ENCODE measurements at regions not wholly inside any gene's neighbourhood (a gene's known extent, or its start where the extent isn't known, plus 50 kb on each side); places are given as distances from the start of the nearest gene placed in this dataset.

GRCh38 chr16:85378145-85379040 lies 234.7 kb upstream of the GSE1 start:
- Histone ChIP-seq H3F3A (replicated peaks; ENCODE audit: insufficient read depth) (no peaks in the 10 kb centered on the region), H3K4me1 (ENCODE audit: control insufficient read depth in 1 of 2, insufficient read depth in 2 of 2, low read depth in 1 of 2, low read length in 1 of 2) (peaks cover 9 to 97% of the 10 kb centered on the region in 2 experiments; a peak in 3 of 4 replicates), H3K9me2 (no peaks in the 10 kb centered on the region), H3K27me3 (ENCODE audit: insufficient read depth) (no peaks in the 10 kb centered on the region), H3K4me2 (no peak overlapping the region), H3K79me2 (ENCODE audit: insufficient read depth) (peaks cover 5% of the 10 kb centered on the region; the same call in 1 of the 2 replicates), H3K9ac (no peak overlapping the region), H2AFZ (ENCODE audit: low read depth) (no peak overlapping the region), H3K27ac (ENCODE audit: low read depth in 2 of 2, low read length in 1 of 2) (peak overlapping the region in 1 of 2 experiments; percentile 99; a peak in 2 of 4 replicates), H3K36me3 (replicated peaks in 1 of 2; ENCODE audit: control insufficient read depth in 1 of 2, insufficient read depth in 2 of 2, low read length in 1 of 2) (no peaks in the 10 kb centered on the region), H3K9me3 (no peaks in the 10 kb centered on the region), H4K20me1 (ENCODE audit: insufficient read depth) (peaks cover 2% of the 10 kb centered on the region; the same call in 1 of the 2 replicates), H3K4me3 (ENCODE audit: low read depth in 2 of 2, low read length in 1 of 2) (no peak overlapping the region)
- POLR2A ChIA-PET: interaction anchor here (0.7 to 1.9 kb wide), 2 partner anchors 11 to 30 kb away, joined by 3 to 7 read pairs; no protein-coding TSS in a partner anchor
- TF ChIP-seq TAF1 (IDR thresholded peaks at IDR 0.05; ENCODE audit: borderline replicate concordance, low read depth, low read length) (no peak), MXI1 (IDR thresholded peaks at IDR 0.05; ENCODE audit: low read depth, low read length) (peak; percentile 32; the same call in 1 of the 2 replicates)
- WGBS (ENCODE audit: low lambda C conversion rate): 94% methylated on average over 10 of the region's 16 CpGs
- DNase-seq: no peak
- CTCF ChIA-PET: interaction anchor here (0.8 to 3.7 kb wide), 9 partner anchors 9 to 185 kb away, joined by 3 to 30 read pairs (median 4); no protein-coding TSS in a partner anchor

GRCh38 chr16:85379041-85380001 lies 233.8 kb upstream of the GSE1 start:
- H3F3A ChIP-seq (replicated peaks; ENCODE audit: insufficient read depth): no peaks in the 10 kb centered on the region
- ChIA-PET POLR2A (interaction anchor here (0.7 to 1.9 kb wide), 2 partner anchors 12 to 31 kb away, joined by 3 to 7 read pairs; no protein-coding TSS in a partner anchor), CTCF (interaction anchor here (1.3 to 8.5 kb wide), 8 partner anchors 10 to 184 kb away, joined by 3 to 51 read pairs (median 6); no protein-coding TSS in a partner anchor)
- H3K27me3 ChIP-seq (ENCODE audit: insufficient read depth): no peaks in the 10 kb centered on the region
- peaks cover 9 to 97% of the 10 kb centered on the region in 2 experiments; a peak in 3 of 4 replicates for H3K4me1 ChIP-seq (ENCODE audit: control insufficient read depth in 1 of 2, insufficient read depth in 2 of 2, low read depth in 1 of 2, low read length in 1 of 2)
- H3K4me3 ChIP-seq (ENCODE audit: low read depth in 2 of 2, low read length in 1 of 2): no peak overlapping the region
- H3K79me2 ChIP-seq (ENCODE audit: insufficient read depth): no peaks in the 10 kb centered on the region; the same call in 1 of the 2 replicates
- H3K9me3 ChIP-seq: no peaks in the 10 kb centered on the region
- H3K27ac ChIP-seq (ENCODE audit: low read depth in 2 of 2, low read length in 1 of 2): peak overlapping the region in 1 of 2 experiments; percentile 99; a peak in 2 of 4 replicates
- no peak for DNase-seq
- peaks cover 2% of the 10 kb centered on the region; the same call in 1 of the 2 replicates for H4K20me1 ChIP-seq (ENCODE audit: insufficient read depth)
- H3K9me2 ChIP-seq: no peaks in the 10 kb centered on the region
- H2AFZ ChIP-seq (ENCODE audit: low read depth): no peak overlapping the region
- H3K36me3 ChIP-seq (replicated peaks in 1 of 2; ENCODE audit: control insufficient read depth in 1 of 2, insufficient read depth in 2 of 2, low read length in 1 of 2): no peaks in the 10 kb centered on the region
- WGBS (ENCODE audit: low lambda C conversion rate): 91% methylated on average over 14 of the region's 15 CpGs
- no peak overlapping the region for H3K4me2 ChIP-seq
- H3K9ac ChIP-seq: no peak overlapping the region
- TF ChIP-seq ZBTB33 (IDR thresholded peaks at IDR 0.05; ENCODE audit: borderline replicate concordance, low read depth): no peak
- no peak for TF ChIP-seq YY1 (IDR thresholded peaks at IDR 0.05; ENCODE audit: low read depth)
- no peak for TF ChIP-seq REST (IDR thresholded peaks at IDR 0.05; ENCODE audit: low read depth, low read length)
- TF ChIP-seq SMC3 (IDR thresholded peaks at IDR 0.05; ENCODE audit: low read depth, low read length): no peak
- no peak for TF ChIP-seq IRF3 (IDR thresholded peaks at IDR 0.05; ENCODE audit: low read depth, low read length)
- TF ChIP-seq TEAD4 (IDR thresholded peaks at IDR 0.05; ENCODE audit: borderline replicate concordance, insufficient read depth): no peak
- TF ChIP-seq SIN3A (IDR thresholded peaks at IDR 0.05; ENCODE audit: borderline replicate concordance, low read depth, low read length): no peak
- no peak for TF ChIP-seq RFX5 (IDR thresholded peaks at IDR 0.05; ENCODE audit: low read length)
- no peak for TF ChIP-seq EP300 (IDR thresholded peaks at IDR 0.05; ENCODE audit: borderline replicate concordance in 1 of 2, low read depth in 1 of 2, low read length in 1 of 2)
- no peak for TF ChIP-seq TCF12 (IDR thresholded peaks at IDR 0.05)
- no peak for TF ChIP-seq FOXJ3 (CRISPR knock-in tag; IDR thresholded peaks at IDR 0.05)
- TF ChIP-seq MEF2A (IDR thresholded peaks at IDR 0.05; ENCODE audit: borderline replicate concordance, low read depth): no peak
- no peak for TF ChIP-seq MAX (IDR thresholded peaks at IDR 0.05; ENCODE audit: low read depth)
- no peak for TF ChIP-seq FOXM1 (IDR thresholded peaks at IDR 0.05; ENCODE audit: low read depth)
